Esophagus muscularis mucosa (tissue), 4 donors: ENCODE measurements at regions not wholly inside any gene's neighbourhood (a gene's known extent, or its start where the extent isn't known, plus 50 kb on each side); places are given as distances from the start of the nearest gene placed in this dataset.

Experiments used
- CTCF ChIP-seq, 3 experiments: fragments of 200-600 bp in 2 of 3; fragments of 450-650 bp in 1 of 3; sonication (generic) in 2 of 3; IDR thresholded peaks; one replicate each; pipeline ENCODE4 v1.5.1; 2017 to 2019; ENCODE audit warnings: antibody characterized with exemption in 3 of 3, mild to moderate bottlenecking in 2 of 3, moderate library complexity in 1 of 3
- EP300 ChIP-seq: sonication (generic); formaldehyde crosslinking; IDR thresholded peaks from one replicate; pipeline ENCODE4 v1.6.1; 2017; ENCODE audit warnings: antibody characterized with exemption
- POLR2A ChIP-seq: fragments of 450-650 bp; IDR thresholded peaks from one replicate; pipeline ENCODE4 v1.6.1; 2017; ENCODE audit warnings: antibody characterized with exemption, moderate library complexity, mild to moderate bottlenecking, low read depth
- POLR2AphosphoS5 ChIP-seq, 2 donors: sonication (generic); formaldehyde crosslinking; IDR thresholded peaks; one replicate each; pipeline ENCODE4 v1.6.1; 2017; ENCODE audit warnings: antibody characterized with exemption in 2 of 2

GRCh38 chr18:78069784-78070664 is 820.4 kb downstream of the GALR1 start:
- TF ChIP-seq POLR2A (no peak), EP300 (no peak), CTCF (IDR thresholded peaks at IDR 0.05) (no peak), POLR2AphosphoS5 (IDR thresholded peaks at IDR 0.05) (no peak)
